H7 (cell line): ENCODE measurements at regions not wholly inside any gene's neighbourhood (a gene's known extent, or its start where the extent isn't known, plus 50 kb on each side); places are given as distances from the start of the nearest gene placed in this dataset.

ENCODE experiments used
- DNase-seq: peaks from one replicate; pipeline ENCODE4 v3.0.0; 2012
- H3K27me3 ChIP-seq: 2 replicates; pipeline ENCODE4 v1.6.0; 2011; ENCODE audit warnings: mild to moderate bottlenecking, low read length; ENCODE audit not compliant: control insufficient read depth, insufficient read depth
- H3K36me3 ChIP-seq: replicated peaks from 2 replicates; pipeline ENCODE4 v1.5.1; 2011; ENCODE audit warnings: low read length; ENCODE audit not compliant: control insufficient read depth, insufficient read depth
- H3K4me3 ChIP-seq: 2 replicates; pipeline ENCODE4 v1.5.1; 2011; ENCODE audit warnings: low read depth, mild to moderate bottlenecking, control low read depth, low read length, moderate library complexity; ENCODE audit not compliant: insufficient read depth

GRCh38 chr16:7097518-7097917 is 235.1 kb upstream of the RBFOX1 start:
- DNase-seq = no peak
- Histone ChIP-seq H3K4me3 (no peak overlapping the region), H3K36me3 (no peaks in the 10 kb centered on the region), H3K27me3 (no peaks in the 10 kb centered on the region)

DNA sequence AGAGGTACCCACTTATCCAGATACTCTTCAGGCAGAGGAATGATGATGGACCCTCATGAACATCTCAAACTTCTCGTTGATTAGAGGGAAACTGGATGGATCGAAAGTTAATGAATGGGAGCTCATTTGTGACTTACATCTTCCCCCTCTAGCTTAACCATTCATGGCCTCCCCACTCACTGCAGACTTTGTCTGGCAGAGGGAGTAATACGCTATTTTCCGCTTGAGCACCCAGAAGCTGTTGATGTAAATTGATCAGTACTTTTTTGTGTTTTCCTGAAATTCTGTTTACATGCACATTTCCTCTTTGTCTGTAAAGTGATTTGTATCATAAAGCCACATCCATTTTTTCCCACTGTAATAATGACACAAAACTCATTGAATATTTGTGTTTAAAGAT is 239.1 kb upstream of the RBFOX1 start:
- no peak overlapping the region for H3K4me3 ChIP-seq
- no peaks in the 10 kb centered on the region for H3K27me3 ChIP-seq
- no peaks in the 10 kb centered on the region for H3K36me3 ChIP-seq
- no peak for DNase-seq

DNA sequence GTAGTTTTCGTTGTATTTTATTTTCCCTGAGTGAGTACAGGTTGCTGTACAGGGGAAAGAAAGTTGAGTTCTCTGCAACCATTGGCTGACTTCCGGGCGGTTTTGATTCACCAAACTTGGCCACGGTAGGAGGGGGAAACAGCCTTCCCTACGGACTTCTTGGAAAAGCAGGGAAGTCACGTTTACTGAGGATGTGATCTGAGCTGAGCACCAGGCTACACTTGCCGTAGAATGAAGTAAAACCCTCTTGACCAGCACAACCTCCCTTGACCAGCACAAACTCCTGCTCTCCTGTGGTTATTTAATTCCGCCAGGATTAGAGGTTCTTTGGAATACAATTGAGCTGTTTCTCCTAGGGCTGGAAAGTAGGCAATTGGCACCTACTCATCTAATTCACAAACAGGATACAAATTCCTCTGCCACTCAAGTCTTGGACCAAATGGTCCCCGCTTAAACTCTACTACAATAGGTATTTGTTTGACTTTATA is 242.0 kb upstream of the RBFOX1 start:
- DNase-seq = peak; percentile 22
- no peaks in the 10 kb centered on the region for H3K27me3 ChIP-seq
- H3K36me3 ChIP-seq = no peaks in the 10 kb centered on the region
- H3K4me3 ChIP-seq = no peak overlapping the region

- H3K36me3 ChIP-seq = no peaks in the 10 kb centered on the region
- no peak for DNase-seq
Observed at GRCh38 chr16:7089751-7090150, 242.9 kb upstream of the RBFOX1 start.

GRCh38 chr16:7088711-7089110 is 243.9 kb upstream of the RBFOX1 start:
- no peak for DNase-seq
- Histone ChIP-seq H3K36me3 (no peaks in the 10 kb centered on the region), H3K27me3 (no peaks in the 10 kb centered on the region), H3K4me3 (no peak overlapping the region)

More at GRCh38 chr16:7089751-7090150, 242.9 kb upstream of the RBFOX1 start:
- Histone ChIP-seq H3K27me3 (no peaks in the 10 kb centered on the region), H3K4me3 (no peak overlapping the region)

DNA sequence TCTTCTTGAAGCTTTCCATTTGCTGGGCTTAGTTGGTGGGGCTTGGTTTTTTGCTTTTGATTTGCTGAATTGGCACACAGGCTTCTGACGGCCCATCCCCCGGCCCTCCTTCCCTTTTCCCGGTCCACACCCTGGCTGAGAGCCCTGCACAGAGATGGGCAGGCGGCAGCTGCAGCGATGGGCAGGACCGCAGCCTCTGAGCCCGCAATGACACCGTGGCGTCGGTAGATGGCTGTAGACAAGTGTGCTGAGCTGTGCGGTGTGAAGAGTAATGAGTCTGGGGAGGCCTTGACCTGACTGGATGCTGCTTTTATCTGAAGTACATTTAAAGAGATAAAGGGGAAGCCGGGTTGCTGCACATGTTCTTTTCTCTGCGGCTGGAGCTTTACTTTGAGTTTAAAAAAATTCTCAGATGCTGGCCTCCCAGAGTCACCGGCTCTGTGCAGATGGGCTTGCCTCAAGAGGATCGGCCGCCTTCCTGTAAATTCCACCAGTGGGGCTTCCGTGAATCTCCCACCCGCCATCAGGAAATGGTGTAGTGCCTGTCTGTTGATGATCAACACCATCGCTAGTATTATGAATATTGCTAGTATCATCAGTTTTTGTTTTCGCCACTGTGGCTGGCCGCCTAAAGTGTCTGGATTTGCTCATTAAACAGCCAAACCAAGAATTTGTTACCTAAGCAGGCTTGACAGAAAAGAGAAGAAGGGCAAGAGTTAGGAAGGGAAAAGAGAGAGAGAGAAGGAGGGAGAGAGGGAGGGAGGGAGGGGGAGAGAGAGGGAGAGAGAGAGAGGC is 245.6 kb upstream of the RBFOX1 start:
- peak; percentile 65 for DNase-seq
- Histone ChIP-seq H3K36me3 (no peaks in the 10 kb centered on the region), H3K27me3 (no peaks in the 10 kb centered on the region), H3K4me3 (no peak overlapping the region)

DNA sequence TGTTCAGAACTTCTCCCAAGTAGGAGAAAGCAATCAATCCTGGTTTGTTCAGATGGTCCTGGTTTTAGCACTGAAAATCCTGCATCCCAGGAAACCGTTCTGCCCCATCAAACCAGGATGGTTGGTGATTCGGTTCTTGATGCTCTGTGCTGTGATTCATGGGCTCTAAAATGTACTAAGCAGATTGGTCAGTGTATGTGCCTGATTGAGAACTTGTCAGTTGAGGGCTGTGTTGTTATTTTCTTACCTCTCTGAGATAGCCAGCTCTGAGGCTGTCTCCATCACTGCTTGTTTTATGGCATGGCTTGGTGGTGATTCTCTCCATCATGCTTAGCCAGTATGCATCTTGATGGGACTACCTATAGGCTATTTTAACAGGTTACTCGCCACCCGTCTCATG is 246.9 kb upstream of the RBFOX1 start:
- DNase-seq = no peak
- Histone ChIP-seq H3K4me3 (no peak overlapping the region), H3K27me3 (no peaks in the 10 kb centered on the region), H3K36me3 (no peaks in the 10 kb centered on the region)

DNA sequence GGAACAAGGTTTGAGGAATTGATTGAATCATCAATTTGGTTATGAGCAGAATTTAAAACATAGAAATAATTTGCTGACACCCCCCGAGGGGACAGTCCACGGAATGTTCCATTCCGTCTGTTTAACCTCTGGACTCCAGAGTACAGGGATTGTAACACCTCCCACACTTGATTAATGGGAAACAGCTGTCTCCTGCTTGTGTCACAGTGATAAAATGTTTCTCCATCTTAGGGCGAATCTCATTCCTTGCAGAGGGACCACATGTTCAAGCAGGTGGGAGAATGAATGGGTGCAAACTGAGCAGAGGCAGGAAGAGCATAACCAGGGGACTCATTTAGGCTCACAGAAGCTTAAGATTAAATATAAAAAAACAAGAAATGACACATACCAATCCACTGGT is 249.5 kb upstream of the RBFOX1 start:
- no peaks in the 10 kb centered on the region for H3K36me3 ChIP-seq
- H3K4me3 ChIP-seq = no peak overlapping the region
- H3K27me3 ChIP-seq = no peaks in the 10 kb centered on the region
- no peak for DNase-seq

- DNase-seq = no peak
- H3K4me3 ChIP-seq = no peak overlapping the region
- no peaks in the 10 kb centered on the region for H3K27me3 ChIP-seq
- H3K36me3 ChIP-seq = no peaks in the 10 kb centered on the region
Observed at GRCh38 chr16:7077636-7078035, 255.0 kb upstream of the RBFOX1 start.

DNA sequence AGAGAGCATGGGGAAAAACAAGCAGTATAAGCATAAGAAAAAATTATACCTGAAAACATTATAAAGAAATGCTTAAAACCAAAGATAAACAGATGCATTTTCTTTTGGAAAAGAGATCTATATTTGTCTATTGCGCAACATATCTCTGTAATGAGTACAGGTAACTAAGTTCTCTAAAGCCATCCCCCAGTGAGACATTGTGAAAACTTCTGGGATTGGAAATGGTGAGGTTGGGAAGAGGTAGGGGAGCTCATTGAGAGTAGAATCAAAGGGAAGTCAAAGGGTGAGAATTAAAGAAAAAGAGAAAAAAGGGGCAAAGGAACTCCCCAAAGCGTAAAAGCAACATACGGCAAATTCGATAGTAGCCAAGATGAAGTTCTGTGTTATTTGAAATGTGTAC is 257.9 kb upstream of the RBFOX1 start:
- Histone ChIP-seq H3K36me3 (no peaks in the 10 kb centered on the region), H3K4me3 (no peak overlapping the region), H3K27me3 (no peaks in the 10 kb centered on the region)
- DNase-seq = no peak

DNA sequence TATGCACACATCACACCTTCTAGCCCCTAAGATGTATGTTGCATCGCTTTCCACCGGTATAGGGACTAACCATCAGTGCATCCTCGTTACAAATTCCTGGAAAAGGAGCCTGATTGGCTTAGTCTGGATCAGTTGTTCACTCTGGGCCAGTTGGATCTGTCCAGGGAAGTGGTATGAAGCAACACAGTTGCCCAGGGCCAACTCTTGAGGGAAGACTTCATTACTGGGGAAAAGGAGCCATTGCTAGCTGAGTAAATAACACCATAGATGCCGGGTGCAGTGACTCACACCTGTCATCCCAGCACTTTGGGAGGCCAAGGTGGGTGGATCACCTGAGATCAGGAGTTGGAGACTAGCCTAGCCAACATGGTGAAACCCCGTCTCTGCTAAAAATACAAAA is 275.2 kb upstream of the RBFOX1 start:
- no peaks in the 10 kb centered on the region for H3K27me3 ChIP-seq
- no peak overlapping the region for H3K4me3 ChIP-seq
- no peaks in the 10 kb centered on the region for H3K36me3 ChIP-seq
- no peak for DNase-seq

GRCh38 chr16:7055443-7055842 is 277.2 kb upstream of the RBFOX1 start:
- Histone ChIP-seq H3K36me3 (no peaks in the 10 kb centered on the region), H3K4me3 (no peak overlapping the region), H3K27me3 (no peaks in the 10 kb centered on the region)
- no peak for DNase-seq

DNA sequence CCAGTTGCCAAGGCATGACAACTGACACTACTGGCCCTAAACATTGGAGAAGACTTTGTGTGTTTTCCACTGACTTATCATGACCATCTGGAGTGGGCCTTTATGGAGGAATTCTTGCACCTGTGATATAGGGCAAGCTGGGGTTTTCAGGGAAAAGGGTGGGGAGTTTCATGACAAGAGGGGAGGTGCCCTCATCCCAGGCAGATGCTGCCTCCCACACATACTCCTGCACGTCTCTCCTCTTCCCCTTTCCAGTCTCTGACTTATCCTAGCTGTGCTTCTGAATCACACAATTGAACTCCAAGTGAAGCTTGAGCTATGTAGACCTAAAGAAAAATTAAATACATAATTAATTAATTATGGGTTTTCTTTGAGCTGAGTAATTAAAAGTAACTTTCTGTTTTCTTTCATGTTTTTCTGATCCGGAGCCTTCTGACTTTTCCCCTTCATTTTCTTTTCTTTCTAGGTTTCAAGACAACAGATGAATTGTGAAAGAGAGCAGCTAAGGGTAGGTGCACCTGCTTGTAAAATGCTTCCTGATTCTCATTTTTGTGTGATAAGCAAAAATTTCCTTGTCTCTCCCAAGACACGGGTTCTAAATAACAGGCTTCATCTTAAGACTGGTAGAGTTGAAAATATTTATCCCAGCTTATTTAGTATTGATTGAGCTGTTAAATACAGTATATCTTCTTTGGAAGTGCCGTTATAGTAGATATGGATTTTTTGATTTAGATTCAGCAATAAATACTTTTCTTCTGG is 280.9 kb upstream of the RBFOX1 start:
- no peaks in the 10 kb centered on the region for H3K36me3 ChIP-seq
- no peaks in the 10 kb centered on the region for H3K27me3 ChIP-seq
- DNase-seq = no peak
- H3K4me3 ChIP-seq = no peak overlapping the region

DNA sequence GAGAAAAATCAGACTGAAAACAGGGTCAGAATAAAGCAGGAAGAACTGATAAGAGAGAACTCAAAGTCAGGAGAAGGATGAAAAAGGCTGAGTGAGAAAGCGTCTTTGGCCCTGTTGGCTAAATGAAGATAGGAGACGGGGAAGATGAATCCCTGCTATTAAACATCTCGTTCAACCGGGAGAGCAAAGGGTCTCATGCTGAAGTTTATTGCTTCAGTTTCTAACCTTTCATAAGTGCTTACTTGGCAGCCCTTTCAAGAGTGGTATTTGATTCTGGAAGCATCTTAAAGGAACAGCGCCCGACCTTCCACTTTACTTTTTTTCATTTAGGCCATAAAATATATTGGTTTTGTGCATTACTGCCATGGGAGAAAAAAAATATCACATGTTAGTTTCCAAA is 288.3 kb upstream of the RBFOX1 start:
- no peaks in the 10 kb centered on the region for H3K36me3 ChIP-seq
- H3K4me3 ChIP-seq = no peak overlapping the region
- DNase-seq = no peak
- no peaks in the 10 kb centered on the region for H3K27me3 ChIP-seq

DNA sequence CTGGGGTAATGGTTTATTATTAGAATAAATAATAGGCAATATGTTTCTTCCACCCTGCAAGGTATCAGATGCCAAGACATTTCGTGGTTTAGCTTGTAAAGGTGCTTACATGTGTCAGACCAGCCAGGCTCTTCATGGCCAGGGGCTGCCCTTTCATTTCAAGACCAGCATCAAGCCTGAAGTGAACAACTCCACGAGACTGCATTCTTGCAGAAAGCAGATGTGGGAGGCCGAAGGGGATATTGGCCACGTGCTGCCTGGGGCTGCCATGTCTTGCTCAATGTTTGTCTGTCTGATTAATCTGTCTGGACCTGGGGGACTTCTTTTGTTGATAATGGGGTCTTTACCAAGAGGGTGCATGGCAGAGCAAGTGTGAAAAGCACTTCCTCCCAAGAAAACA is 294.2 kb upstream of the RBFOX1 start:
- Histone ChIP-seq H3K36me3 (no peaks in the 10 kb centered on the region), H3K27me3 (no peaks in the 10 kb centered on the region), H3K4me3 (no peak overlapping the region)
- no peak for DNase-seq
